ENCODE measurements at regions not wholly inside any gene's neighbourhood (a gene's known extent, or its start where the extent isn't known, plus 50 kb on each side); places are given as distances from the start of the nearest gene placed in this dataset.

- TF ChIP-seq CTCF (IDR thresholded peaks at IDR 0.05): no peak
- no peak for TF ChIP-seq POLR2A (IDR thresholded peaks at IDR 0.05)
These were observed 292.9 kb upstream of the ZMIZ1 start for GRCh38 chr10:78775891-78776290.

Measured in right lobe of liver (tissue), 4 donors.